ENCODE measurements at regions not wholly inside any gene's neighbourhood (a gene's known extent, or its start where the extent isn't known, plus 50 kb on each side); places are given as distances from the start of the nearest gene placed in this dataset.
"Not testable (repeated sequence)": the region's sequence is repeated elsewhere in the genome, so short reads cannot be mapped to it uniquely, and the experiment has no call there.

GRCh38 chr10:65769828-65770227, 1156.0 kb upstream of the LRRTM3 start:
- no peak for DNase-seq

GRCh38 chr10:65778753-65779152, 1147.1 kb upstream of the LRRTM3 start:
- no peak for DNase-seq

- no peak for DNase-seq
Measured at GRCh38 chr10:65779985-65780384, 1145.9 kb upstream of the LRRTM3 start.

- no peak for DNase-seq
Measured at GRCh38 chr10:65786279-65786678, 1139.6 kb upstream of the LRRTM3 start.

- DNase-seq = no peak
Measured at GRCh38 chr10:65787571-65787970, 1138.3 kb upstream of the LRRTM3 start.

GRCh38 chr10:65788271-65788670, 1137.6 kb upstream of the LRRTM3 start:
- DNase-seq = no peak

GRCh38 chr10:65791979-65792378, 1133.9 kb upstream of the LRRTM3 start:
- DNase-seq = no peak

GRCh38 chr10:65793738-65794425, 1132.0 kb upstream of the LRRTM3 start:
- no peak for DNase-seq

GRCh38 chr10:65794861-65795260, 1131.0 kb upstream of the LRRTM3 start:
- not testable (repeated sequence) for DNase-seq

GRCh38 chr10:65796472-65796871, 1129.4 kb upstream of the LRRTM3 start:
- no peak for DNase-seq

GRCh38 chr10:65798133-65798532, 1127.7 kb upstream of the LRRTM3 start:
- no peak for DNase-seq

- no peak for DNase-seq
Measured at GRCh38 chr10:65802391-65802790, 1123.4 kb upstream of the LRRTM3 start.

- peak; percentile 1 for DNase-seq
Measured at GRCh38 chr10:65805511-65805910, 1120.3 kb upstream of the LRRTM3 start.

GRCh38 chr10:65805993-65806392, 1119.8 kb upstream of the LRRTM3 start:
- no peak for DNase-seq

GRCh38 chr10:65808687-65809333, 1117.0 kb upstream of the LRRTM3 start:
- DNase-seq = no peak

GRCh38 chr10:65811931-65812525, 1113.8 kb upstream of the LRRTM3 start:
- DNase-seq = no peak

GRCh38 chr10:65816536-65816935, 1109.3 kb upstream of the LRRTM3 start:
- DNase-seq = no peak

- DNase-seq = no peak
Measured at GRCh38 chr10:65818990-65819389, 1106.8 kb upstream of the LRRTM3 start.

GRCh38 chr10:65827359-65827758, 1098.5 kb upstream of the LRRTM3 start:
- no peak for DNase-seq

- no peak for DNase-seq
Measured at GRCh38 chr10:65838811-65839210, 1087.0 kb upstream of the LRRTM3 start.

GRCh38 chr10:65843203-65843602, 1082.6 kb upstream of the LRRTM3 start:
- no peak for DNase-seq

- no peak for DNase-seq
Measured at GRCh38 chr10:65845916-65846315, 1079.9 kb upstream of the LRRTM3 start.

- no peak for DNase-seq
Measured at GRCh38 chr10:65846541-65846940, 1079.3 kb upstream of the LRRTM3 start.

GRCh38 chr10:65846949-65847348, 1078.9 kb upstream of the LRRTM3 start:
- no peak for DNase-seq

All from NCI-H1436 (cell line).